C1 segment of cervical spinal cord (tissue), 14 donors: ENCODE measurements at regions not wholly inside any gene's neighbourhood (a gene's known extent, or its start where the extent isn't known, plus 50 kb on each side); places are given as distances from the start of the nearest gene placed in this dataset.
A peak's percentile ranks its signal among the peaks of the same experiment; 100 is the strongest.
"Not testable (repeated sequence)": the region's sequence is repeated elsewhere in the genome, so short reads cannot be mapped to it uniquely, and the experiment has no call there.

ENCODE experiments used
- DNase-seq, 14 donors: peaks; one replicate each; lab custom pipeline; 2025; lab: John Stamatoyannopoulos, UW

DNA sequence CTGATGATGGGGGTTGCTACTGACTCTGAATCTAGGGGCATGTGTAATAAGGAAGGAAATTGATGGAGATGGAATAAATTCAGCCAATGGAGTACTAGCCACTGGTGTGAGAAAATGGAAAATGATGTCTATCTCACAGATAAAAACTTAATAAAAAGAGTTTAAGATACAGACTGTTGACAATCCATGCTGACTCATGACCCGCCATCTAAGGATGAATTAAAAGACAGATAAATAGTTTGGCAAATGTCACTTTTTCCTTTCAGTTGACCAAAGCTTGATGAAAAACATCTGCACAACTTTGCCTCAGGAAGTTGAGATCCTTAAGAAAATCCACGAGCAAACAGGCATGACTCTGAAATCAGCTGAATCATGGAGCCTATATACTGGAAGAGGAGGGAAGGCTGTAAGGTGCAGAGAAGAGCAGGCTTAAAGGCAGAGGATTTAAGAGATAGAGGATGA is 82.6 kb upstream of the BMP5 start:
- DNase-seq: no peak

DNA sequence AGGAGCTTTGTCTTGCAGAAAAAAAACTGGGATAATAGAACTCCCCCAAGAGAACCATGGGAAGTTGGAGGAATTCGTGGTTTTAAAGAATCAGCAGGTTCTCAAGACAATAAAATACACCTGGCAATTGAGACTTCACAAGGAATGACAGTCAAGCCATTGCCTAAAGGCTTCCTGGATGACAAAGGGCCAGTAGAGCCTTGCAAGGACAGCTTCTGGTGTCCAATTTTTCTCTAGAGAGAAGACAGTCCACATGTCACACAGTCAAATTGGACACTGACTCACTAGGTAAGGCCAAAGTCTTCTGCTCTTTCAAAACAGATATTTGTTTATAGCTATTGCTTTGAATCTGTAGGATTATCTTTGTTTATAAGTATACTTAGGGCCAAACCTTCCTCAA is 80.3 kb upstream of the BMP5 start:
- DNase-seq: no peak

DNA sequence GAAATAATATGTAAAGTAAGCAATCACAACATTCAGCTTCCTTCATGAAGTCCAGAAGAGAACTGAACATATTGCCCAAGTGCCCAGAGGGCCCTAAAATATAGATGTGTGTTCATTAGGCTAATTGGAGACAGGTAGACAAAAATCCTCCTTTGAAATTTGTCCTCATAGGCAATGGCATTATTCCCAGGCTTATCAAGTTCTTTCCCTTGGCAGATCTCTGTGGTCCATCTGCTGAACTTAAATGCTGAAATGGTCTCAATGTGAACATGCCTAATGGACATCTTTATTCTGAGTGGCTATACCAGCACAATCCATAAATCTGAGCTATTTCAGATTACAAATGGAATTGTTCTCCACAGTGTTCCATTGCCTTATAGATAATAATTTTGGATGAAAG is 79.0 kb upstream of the BMP5 start:
- DNase-seq: peak in 1 of 14 donors; percentile 24

DNA sequence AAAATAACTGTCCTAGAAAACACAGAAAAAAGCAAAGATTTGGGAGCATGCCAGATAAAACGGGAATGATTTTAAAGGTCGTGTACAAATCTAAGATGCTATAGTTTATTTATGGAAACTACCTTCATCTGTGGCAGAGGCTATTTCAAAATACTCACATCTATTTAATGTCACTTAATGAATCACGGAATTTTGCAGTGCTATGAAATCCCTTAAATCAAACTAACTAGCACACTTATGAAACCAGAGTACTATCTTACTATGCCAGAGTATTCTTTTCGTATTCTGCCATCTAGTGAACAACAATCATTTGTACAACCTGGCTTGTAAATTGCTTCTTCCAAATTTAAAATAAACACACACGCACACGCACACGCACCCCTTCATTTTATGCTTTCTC is 77.9 kb upstream of the BMP5 start:
- DNase-seq: no peak

DNA sequence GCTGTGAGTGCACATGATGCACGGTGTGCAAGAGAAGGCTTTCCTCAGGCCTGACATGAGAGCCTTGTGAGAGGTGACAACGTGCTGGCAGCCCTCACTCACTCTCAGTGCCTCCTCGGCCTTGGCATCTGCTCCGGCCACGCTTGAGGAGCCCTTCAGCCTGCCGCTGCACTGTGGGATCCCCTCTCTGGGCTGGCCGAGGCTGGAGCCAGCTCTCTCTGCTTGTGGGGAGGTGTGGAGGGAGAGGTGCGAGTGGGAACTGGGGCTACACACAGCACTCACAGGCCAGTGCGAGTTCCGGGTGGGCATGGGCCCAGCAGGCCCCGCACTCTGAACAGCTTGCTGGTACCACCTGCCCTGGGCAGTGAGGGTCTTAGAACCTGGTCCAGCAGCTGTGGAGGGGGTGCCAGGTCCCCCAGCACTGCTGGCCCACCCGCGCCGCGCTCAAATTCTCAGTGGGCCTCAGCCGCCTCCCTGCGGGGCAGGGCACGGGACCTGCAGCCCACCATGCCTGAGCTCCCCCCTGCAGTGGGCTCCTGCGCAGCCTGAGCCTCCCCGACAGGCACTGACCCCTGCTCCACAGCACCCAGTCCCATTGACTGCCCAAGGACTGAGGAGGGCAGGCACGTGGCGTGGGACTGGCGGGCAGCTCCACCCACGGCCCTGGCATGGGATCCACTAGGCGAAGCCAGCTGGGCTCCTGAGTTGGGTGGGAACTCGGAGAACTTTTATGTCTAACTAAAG is 74.9 kb upstream of the BMP5 start:
- no peak for DNase-seq

DNA sequence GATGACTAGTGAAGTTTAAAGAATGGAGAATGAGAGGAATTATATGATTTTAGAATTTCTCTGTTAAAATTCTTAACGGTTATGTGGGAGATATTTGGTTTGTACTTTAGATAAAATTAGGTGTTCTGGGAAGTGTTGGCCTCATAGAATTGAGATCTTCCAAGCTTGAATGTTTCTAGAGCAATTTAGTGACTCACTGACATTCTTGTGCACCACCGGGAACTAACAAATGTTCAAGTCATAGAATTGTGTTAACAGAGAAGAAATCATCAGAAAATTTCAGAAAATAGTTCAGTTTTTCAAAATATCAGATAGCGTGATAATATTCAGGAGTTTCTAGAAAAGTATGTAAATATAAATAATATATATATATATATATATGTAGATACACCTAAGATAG is 67.9 kb upstream of the BMP5 start:
- no peak for DNase-seq

DNA sequence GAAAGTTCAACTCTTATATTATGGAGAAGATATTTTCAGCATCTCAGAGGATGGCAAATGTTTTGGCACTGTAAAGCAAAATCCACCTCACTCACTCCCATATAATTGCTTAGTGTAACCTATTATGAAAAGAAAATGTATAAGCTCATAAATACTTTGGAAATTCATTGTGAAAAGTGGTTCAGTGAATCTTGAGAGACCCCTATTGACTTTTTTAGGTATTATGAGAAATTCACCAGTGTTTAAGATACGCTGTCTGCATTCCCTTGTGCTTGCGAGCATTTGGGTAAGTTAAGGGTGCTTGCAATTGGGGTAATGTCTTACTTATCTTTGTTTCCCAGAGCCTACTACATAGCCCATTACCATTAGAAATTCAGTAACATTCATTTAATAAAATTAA is 66.3 kb upstream of the BMP5 start:
- DNase-seq: no peak

DNA sequence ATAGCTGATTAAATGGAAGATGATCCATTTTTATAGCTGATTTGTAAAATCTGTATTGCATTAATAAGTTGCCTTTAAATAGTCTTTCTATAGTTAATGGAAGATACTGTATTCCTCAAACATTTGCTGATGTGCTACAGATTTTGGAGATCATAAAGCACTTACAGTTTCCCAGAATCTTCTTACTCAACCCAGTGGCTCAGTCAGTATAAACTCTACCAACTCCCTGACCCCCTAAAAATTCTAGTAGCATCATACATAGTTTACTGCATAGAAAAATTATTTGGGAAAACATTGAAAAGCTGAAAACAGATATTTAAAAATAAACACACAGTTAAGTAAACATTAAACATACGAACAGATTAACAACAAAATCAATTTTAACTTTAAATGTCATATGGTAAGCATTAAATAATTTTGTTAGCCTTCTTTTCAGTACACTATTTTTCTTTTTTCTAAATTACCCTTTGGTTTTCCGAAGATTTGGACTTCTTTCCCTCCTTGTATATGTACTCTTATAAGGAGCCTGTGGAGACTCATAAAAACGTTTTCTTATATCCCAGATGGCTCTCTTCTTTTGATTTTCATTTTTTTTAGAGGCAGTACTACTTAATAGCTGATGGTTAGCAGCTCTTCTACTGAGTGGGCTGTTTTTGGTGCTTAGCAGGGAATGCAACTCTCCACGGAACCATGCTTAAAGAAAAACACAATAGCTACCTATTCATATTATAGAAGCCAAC is 62.7 kb upstream of the BMP5 start:
- no peak for DNase-seq

DNA sequence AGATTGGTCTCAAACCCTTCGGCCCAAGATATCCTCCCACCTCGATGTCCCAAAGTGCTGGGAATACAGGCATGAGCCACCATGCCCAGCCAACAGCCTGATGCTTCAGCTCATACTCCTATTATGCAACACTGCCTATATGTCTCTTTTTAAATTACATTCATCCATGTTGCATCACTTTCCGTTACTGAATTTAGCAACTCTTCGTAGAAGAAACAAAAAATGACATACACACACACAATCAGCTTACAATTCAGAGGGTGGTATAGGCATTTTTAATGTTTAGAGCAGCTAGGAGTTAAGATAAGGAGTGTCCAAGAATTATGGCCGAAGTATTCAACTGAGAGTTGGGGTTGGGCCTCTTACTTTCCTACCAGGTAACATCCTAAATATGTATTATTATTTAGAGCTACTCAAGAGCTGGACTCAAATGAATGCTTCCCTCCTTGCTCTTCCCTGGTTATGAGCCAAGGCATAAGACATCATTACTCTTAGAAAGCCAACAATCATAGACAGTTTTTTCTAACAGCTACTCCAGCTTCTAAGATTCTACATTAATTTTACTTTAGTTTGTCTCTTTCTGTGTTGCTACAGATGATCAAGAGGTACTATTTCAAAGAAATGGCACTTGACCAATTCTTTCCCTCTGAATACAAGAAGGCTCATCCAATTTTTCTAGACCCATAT is 62.0 kb upstream of the BMP5 start:
- DNase-seq: no peak

DNA sequence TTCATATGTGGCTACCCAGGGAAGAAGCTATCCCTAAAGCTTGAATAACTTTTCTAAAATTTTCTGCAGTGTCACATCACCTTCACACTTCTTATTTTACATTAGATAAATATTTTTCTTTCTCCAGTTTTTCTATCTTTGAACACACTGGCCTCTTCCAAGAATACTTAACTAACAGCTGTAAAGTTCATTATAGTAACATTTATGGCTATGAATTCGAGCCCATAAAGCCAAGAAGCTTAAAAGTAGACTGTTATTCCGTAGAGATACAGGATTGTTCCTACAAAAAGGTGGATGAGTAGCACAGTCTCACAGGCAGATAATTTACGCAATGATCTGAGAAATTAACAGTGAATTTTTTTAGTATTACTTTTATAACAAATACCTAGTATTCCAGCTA is 55.7 kb upstream of the BMP5 start:
- no peak for DNase-seq

DNA sequence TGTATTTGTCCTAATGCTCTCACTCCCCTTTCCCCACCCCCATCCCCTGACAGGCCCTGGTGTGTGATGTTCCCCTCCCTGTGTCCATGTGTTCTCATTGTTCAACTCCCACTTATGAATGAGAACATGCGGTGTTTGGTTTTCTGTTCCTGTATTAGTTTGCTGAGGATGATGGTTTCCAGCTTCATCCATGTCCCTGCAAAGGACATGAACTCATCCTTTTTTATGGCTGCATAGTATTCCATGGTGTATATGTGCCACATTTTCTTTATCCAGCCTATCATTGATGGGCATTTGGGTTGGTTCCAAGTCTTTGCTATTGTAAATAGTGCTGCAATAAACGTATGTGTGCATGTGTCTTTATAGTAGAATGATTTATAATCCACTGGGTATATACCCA is 52.3 kb upstream of the BMP5 start:
- not testable (repeated sequence) for DNase-seq

DNA sequence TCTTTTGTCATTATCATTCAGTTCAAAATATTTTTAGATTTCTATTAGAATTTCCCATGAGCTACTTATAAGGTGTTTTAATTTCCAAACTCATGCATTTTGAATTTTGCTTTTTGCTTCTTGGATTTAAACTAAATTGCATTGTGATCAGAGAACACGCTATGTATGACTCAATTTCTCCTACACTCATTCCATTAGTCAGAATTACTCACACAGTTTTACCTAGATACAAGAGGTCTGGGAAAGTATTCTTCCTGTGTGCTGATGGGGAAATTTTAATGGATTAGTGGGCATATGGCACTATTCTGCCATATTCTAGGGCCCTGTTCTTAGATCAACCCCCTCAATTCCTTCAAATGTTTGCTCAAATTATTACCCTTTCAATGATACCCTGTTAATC is 49.9 kb upstream of the BMP5 start:
- DNase-seq: no peak
